Stimulated activated CD8-positive, alpha-beta memory T cell treated with anti-CD3 and anti-CD28 coated beads, Interleukin-4, amount 100 ng/mL, for 4 hours (primary cell): ENCODE measurements at regions not wholly inside any gene's neighbourhood (a gene's known extent, or its start where the extent isn't known, plus 50 kb on each side); places are given as distances from the start of the nearest gene placed in this dataset.

Experiments
- DNase-seq, 2 donors: peaks; one replicate each; pipeline ENCODE4 v3.0.0-alpha.2; 2020; ENCODE audit warnings: low read depth in 2 of 2, low spot score in 1 of 2

DNA sequence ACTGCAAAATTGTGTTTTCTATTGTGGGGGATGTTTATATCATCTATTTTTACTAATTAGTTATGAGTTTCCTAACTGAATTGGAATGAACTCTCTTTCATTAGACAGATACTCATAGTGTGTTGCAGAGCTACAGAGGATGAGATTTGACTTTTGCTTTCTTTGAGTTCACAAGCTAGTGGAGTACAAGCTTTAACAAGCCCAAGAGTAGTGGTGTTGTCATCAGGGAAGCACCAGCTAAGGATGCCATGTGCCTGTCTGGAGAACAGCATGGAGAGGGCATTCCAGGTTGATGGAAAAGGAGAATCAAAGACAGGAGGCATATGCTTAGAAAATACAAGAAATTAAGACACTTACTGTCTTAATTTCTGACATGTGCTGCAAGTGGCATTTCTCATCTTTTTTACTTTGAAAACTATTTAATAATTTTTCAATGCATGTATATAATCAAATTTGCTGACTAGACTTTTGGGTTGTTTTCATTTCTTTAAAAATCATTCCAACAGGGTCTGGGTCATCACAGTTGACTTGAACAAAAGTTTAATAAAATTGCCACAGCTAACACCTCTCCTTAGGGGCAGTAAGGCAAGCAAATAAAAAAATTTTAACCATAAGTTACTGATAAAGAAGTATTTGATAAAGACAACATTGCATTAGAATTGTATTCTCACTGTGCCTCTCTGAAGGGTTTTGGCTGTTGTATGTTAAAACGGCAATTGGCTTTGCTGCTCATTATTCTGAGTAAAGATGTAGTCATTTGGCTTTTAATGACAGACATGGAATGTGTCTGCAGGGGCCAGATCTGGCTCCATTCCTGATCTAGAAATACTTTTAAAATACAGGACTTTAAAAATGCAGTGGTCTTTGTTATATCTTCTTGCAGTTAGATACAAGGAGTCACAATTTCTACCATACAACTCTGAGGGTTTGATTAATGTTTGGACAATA, 323.7 kb upstream of the CDH11 start:
- no peak for DNase-seq

DNA sequence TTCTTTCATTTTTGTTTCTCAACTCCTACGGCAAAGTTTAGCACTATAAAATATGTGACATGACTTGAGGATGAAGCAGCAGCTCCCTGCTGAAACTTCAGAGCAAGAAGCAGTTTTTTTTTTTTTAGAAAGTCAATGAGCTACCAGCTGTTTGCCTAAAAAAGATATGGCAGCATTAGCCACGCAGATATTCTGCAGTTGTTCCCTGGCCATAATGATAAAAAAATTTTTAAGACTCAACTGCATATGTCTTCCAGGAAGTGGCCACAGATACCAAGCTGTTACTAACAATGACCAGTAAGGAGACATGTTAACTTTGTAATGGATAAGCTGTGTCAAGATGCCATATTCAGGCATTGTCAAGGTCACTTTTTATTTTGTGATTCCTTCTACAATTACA, 319.6 kb upstream of the CDH11 start:
- no peak for DNase-seq

DNA sequence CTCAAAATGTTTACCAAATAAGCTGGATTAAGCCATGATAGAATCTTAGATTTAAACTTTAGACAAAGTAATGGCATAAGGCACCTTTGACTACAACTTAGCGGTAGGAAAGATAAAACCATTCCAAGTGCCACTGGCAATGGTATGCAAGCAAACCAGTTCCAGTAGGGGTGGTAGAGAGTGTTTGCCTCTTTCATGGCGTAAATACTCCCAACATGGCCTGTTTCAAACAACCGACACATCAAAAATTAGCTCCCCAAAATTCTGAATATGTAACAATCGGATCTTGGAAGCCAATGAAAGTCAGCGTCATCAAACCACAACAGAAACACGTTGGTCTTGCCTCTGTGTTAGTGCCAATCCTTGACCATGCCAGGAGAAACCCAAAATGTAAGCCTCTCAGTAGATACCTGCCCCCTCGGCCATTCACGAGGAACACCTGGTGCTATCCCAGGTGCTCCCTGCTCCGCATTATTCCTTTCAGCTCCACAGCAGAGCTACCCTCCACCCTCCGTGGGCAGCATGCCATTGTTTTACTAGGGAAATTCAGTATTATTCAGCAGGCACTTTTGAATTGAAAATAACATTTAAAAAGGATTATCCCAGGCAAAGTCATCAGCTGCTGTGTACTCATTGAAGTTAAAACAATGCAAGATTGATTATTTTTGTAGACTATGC, 307.8 kb upstream of the CDH11 start:
- DNase-seq, result no peak

DNA sequence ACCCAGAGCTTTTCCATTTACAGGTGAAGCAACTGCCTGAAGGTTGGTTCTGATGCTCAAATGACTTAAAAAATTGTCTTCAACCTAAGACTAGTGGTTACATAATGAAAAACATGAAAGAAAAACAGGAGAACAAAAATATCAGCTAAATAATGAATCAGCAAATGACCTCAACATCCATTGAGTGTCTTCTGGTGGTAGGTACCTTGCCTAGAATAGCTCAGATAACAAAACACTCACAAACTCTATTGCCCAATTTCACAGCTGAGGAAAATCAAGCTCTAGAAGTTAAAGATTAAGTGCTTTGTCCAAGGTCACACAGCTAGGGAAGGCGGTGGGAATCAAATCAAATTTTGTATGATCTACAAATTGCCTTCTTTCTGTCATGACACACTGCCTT, 304.6 kb upstream of the CDH11 start:
- DNase-seq, result no peak

DNA sequence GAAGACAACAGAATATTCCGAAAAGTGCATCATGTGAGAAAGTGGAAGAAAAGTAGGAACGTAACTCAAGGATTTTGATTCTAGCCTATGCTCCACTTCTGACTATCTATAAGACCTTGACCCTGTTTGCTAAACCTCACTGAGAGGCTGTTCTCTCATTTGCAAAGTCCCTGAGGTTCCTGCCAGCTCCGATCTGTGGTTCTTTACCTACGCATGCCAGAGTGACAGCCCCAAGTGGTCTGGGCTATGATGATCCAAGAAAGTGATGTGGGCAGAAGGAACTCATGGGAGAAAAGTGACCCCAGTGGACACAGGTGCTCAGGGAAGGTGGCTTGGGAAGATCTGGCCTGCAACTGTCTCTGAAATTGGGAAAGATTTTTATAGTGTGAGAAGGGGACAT, 301.1 kb upstream of the CDH11 start:
- no peak for DNase-seq

DNA sequence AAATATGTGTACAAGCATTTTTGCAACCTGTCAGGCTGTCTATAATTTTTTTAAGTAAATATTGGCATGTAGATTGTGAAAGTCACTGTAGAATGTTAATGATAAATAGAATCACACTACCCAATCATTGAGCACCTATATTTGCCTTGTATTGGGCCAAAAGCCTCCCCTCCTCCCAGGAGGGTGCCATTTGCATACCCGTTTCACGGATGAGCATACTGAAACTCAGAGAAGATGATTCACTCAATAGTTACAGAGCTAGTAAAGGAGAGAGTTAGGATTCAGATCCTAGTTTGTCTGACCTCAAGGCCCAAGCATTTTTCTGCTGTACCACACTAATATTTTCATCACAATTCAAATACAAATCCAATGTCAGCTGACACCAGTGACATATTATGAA, 299.7 kb upstream of the CDH11 start:
- DNase-seq, result no peak

DNA sequence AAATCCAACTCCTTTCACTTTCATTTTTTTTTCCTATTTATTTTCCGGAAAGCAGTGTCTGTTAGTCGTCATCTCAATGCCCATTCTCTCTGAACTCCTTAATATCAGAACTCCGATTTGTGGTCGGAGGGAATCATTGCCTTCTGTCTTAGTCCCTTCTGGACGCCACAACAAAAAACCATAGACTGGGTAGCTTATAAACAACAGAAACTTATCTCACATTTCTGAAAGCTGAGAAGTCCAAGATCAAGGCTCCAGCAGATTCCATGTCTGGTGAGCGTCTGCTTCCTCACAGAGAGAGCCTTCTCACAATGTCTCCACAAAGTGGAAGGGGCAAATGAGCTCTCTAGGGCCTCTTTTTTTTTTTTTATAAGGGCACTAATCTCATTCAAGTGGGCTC, 296.6 kb upstream of the CDH11 start:
- no peak for DNase-seq

DNA sequence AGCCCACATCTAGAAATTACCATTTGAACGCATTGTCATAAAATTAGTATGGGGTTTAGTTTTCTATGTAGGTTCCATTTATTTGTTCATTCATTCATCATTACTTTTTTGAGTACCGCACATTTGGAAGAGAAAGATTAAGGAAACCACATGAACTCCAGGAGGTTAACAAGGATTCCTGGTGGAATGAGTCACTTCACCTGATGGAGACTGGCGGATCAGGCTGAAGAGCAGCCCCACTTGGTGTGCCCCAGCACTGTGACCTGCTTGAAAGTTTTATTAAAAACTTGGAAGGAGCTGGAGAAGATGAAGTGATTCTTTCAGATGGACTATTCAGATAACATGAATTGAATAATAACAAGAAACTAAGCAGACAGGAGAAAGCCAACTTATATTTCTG, 293.6 kb upstream of the CDH11 start:
- DNase-seq, result no peak

DNA sequence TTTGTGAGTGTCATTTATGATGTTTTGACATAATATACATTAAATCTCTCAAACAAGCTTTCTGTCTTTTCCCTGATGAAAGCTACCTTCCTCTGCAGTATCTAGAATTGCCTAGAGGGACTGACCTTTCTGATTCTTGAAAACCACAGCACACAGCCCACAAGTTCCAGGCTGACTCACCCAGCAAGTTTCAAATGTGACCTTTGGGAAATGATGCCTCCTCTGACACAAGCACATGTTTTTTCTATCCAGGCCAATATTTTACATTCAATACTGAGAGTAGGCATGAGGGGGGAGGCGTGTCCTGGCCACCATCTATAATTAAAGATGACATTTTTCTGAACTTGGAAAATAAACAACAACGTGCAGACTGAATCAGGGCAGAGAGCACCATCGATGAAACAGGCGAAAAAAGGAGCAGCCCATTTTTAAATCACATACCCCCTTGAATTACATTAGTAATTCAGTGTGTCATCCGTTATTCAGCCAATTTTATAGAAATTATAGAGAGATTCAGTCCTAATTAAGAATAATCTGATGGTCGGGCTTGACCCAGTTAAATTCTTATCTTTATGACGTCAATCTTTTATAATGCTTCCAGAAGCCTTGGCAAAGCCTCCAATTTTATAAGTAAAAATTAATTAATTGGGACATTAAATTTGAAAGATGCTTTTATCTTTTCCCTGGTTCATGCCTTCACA, 292.6 kb upstream of the CDH11 start:
- no peak for DNase-seq

DNA sequence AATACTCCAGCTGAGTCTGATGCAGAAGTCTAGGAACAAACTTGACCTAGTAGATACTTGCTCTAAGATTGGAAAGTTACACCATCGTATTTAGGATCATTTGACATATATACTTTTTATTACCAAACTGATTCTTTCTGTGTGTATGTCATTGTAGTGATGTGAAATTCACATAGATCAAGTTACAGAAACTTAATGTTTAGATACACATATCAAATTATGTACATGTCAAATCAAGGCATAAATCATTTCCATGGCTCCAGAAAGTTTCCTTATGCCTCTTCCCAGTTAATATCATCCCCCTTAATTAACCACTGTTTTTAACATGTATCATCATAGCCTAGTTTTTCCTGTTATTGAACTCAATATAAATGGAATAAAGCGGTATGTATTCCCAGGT, 292.0 kb upstream of the CDH11 start:
- DNase-seq, result no peak

DNA sequence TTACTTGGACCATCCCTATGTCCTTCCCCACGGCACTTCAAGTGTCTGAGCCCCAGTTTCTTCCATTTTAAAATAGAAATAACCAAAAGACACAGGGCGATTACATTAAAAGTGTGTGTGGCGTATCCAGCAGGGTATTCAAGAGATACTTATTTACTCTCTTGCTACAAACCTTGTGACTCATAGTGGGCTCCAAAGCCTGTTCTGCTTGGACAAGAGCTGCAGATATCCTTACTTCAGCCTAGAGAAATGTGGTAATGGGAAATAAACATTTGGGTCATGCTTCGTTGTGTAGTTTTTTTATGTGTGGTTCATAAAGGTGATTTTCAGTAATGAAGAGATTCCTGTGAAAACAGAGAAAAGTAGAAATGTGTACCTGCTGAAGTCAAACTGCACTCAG, 288.9 kb upstream of the CDH11 start:
- DNase-seq, result no peak

DNA sequence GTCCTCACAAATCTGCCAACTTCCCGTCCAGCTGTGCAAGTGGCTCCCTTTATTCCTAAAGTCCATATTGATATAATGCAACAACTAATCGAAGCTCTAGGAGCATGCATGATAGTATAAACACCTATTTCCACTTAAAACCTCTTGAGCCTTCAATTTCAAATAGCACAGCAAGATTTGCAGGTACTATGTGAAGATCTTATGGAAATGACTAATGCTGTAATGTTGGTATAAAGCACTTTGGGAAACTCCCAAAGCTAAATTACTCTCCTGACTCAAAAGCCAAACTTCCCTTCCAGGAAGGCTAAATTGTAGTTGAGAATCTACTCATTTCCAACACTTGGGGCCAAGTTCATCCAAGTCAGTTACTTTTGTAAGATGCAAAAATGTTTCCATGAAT, 287.6 kb upstream of the CDH11 start:
- no peak for DNase-seq

DNA sequence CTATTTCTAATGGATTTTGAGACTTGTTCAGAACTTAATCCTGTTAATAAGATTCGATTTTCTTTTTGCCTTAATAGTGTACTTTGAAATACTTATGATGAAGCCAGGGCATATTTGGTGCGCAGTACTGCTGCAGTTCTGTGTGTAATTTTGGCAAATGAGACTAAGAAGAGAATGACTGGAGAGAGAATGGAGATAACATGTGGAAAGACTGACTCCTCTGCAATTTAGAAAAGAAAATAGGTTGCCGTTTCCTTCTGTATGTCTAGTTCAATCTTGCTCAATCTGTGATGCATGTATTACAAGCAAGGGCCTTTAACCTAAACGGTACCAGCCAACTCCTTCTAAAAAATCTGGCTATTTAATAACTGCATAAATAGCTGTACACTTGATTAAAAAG, 285.1 kb upstream of the CDH11 start:
- no peak for DNase-seq

DNA sequence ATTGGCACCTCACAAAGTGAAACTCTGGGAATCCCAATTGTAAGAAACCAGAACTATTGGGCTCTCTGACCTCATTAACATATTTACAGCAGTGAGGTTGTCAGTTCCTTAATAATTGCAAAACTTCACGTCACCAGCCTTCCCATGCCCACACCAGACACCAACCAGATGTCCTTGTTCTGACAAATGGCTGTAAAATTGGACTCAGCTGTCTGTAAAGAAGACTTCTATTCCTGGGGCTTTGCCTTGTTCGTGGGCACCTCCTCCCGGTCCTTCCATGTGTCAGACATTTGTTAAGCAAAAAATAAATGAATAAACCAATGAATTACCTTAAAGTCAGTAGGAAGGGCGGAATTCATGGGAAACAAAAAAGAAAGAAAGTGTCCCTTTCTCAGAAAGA, 284.3 kb upstream of the CDH11 start:
- no peak for DNase-seq

DNA sequence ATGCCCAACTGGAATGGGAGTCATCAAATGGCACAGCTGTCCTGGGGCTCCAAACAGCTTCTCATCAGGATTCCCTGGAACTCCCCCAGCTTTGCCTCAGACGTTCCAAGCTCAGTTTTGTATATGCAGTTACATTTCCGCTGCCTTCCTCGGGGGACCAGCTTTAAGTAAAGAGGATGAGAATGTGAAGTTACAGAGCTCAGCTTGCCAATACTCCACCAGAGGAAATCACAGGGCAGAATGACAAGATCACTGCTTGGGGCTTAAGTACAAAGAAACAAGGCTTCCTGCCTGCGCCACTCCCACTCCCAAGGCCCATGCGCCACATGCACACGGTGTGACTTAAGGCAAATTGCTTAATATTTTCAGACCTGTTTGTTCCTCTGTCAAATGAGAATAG, 272.4 kb upstream of the CDH11 start:
- DNase-seq, result no peak

DNA sequence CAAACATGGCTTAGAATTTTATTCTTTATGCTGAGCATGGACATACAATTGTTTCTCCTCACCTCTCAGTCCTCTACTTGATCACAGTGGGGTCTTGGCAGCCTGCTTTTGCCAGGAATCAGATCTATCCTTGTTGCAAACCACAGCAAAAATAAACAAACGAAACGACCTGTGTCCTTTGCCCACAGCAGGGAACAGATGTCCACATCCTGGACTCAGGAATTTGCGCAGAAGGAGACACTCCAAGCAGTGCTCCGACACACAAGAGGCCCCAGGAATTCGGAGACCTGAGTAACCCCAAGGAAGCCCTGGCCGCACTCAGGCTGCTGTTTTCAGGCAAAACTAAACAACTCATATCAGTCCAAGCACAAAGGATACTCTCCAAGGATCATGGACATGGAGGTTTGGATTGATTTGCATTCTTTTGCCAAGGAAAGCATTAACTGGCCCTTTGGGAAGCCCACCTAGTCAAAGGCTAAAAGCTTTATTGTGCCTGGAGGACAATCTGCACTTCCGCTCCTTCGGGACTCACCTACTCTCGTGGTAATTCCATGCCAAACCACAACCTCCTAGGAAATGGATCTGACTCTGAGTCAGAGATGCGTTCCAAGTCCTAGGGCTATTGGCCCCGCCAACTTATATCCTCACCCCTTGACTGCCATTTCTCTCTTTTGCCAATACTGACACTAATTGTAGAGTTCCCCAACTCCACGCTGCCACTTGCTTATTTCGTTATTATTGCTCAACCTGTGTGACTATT, 271.1 kb upstream of the CDH11 start:
- no peak for DNase-seq

DNA sequence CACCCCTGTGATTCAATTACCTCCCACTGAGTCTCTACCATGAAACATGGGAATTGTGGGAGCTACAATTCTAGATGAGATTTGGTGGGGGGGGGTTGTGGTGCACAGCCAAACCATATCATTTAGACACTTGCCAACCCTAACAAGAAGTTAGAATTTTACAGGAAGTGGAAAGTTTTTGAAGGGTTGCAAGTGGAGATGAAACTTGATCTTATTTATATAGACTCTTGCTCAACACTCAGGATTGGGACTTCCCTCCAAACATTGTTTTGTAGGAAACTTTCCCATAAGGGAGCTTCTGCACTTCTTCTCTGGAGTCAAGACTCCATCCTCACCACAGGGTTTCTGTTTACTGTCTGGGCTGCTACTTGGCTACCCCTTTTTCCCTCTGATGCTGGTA, 266.7 kb upstream of the CDH11 start:
- DNase-seq, result no peak

DNA sequence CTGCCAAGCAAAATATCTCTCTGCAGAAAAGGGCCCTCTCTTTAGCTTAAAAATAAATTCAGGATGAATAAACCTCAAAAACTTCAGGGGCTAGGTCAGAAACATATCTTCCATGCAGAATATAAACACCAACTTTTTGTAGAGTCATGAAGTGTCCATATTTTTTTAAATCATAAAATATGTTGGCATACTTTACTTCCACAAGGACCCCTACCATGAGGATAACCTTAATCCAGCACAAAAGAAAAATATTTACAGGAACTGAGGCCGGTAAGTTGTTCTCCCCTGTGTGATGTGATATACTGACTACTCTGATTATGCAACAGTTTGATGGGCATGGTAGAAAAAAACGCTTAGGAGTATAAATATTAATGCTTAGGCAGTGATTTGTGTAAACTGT, 264.8 kb upstream of the CDH11 start:
- DNase-seq, result no peak

DNA sequence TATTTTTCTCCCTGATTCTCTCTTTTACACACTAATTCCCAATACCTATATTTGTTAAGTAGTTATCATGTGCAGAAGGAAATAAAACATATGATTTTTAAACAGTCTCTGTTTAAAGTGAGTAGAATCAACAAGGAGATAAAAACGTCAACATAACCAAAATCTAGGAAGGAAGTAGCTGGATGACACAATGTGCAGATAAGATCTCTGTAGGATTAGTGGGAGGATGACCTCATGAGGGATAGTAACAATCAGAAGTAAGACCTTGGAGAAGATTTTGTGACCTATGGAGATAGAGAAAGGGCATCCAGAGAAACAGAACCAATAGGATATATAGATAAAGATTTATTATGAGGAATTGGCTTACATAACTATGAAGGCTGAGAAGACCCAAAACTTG, 262.6 kb upstream of the CDH11 start:
- DNase-seq, result no peak

DNA sequence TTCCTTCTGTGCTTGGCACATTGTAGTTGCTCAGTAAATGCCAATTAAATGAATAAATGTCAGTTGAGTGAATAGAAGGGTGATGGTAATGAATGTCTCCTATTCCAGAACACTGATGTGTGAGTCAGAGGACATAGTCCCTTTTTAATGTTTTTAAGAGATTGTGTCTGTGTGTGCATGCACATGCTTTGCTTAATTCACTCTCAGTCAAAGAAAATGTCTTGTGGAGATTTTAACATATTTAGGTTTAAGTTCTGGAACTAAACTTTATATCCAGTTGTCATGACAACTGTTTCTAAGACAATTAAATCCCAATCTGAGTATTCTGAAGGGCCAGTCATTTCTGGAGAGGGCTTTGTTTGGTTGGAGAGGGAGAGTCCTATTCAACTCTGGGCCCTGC, 255.3 kb upstream of the CDH11 start:
- DNase-seq, result no peak

DNA sequence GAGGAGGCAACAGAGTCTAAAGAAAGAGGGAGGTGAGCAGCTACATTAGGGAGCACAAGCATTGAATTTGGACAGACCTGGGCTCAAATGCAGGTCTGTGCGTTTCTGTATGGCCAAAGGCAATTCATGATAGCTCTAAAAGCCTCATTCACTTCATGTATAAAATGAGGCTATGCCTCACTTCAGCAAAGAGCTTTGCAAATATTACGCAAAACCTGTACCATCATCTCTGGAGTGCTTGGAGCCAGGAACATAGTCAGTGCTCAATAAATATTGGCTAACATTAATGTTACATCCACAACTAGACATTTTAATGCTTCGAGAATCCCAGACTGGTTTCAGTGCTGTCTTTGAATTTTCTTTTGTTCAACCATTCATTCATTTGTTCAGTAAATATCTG, 254.7 kb upstream of the CDH11 start:
- DNase-seq, result no peak
